Mesendoderm (in vitro differentiated cells): ENCODE measurements at regions not wholly inside any gene's neighbourhood (a gene's known extent, or its start where the extent isn't known, plus 50 kb on each side); places are given as distances from the start of the nearest gene placed in this dataset.

Source experiments
- DNase-seq: peaks from one replicate; pipeline ENCODE4 v3.0.0; 2013
- H2AK5ac ChIP-seq: 2 replicates; pipeline ENCODE4 v1.6.1; 2013; ENCODE audit warnings: low read length, inconsistent platforms
- H2BK120ac ChIP-seq: 2 replicates; pipeline ENCODE4 v1.6.1; 2013; ENCODE audit warnings: low read depth, mild to moderate bottlenecking, low read length, moderate library complexity, mixed read lengths
- H2BK15ac ChIP-seq: replicated peaks from 2 replicates; pipeline ENCODE4 v1.6.1; 2013; ENCODE audit warnings: low read depth, mild to moderate bottlenecking, moderate library complexity
- H2BK5ac ChIP-seq: 2 replicates; pipeline ENCODE4 v1.6.1; 2013; ENCODE audit warnings: low read length, inconsistent platforms
- H3K18ac ChIP-seq: 2 replicates; pipeline ENCODE4 v1.6.1; 2013; ENCODE audit warnings: mild to moderate bottlenecking, low read length, mixed read lengths
- H3K23ac ChIP-seq: one replicate; pipeline ENCODE4 v1.6.1; 2013; ENCODE audit warnings: low read length
- H3K27ac ChIP-seq: 2 replicates; pipeline ENCODE4 v1.5.1; 2013; ENCODE audit warnings: low read depth, mild to moderate bottlenecking, inconsistent platforms, low read length, moderate library complexity
- H3K27me3 ChIP-seq: 2 replicates; pipeline ENCODE4 v1.6.1; 2013; ENCODE audit warnings: low read length, control low read depth, mild to moderate bottlenecking, inconsistent platforms; ENCODE audit not compliant: insufficient read depth, poor library complexity
- H3K36me3 ChIP-seq: 2 replicates; pipeline ENCODE4 v1.6.1; 2013; ENCODE audit warnings: low read length, inconsistent platforms; ENCODE audit not compliant: control insufficient read depth, insufficient read depth
- H3K4ac ChIP-seq: one replicate; pipeline ENCODE4 v1.6.1; 2013; ENCODE audit warnings: low read depth, mild to moderate bottlenecking, low read length, moderate library complexity
- H3K4me1 ChIP-seq: 2 replicates; pipeline ENCODE4 v1.6.1; 2013; ENCODE audit warnings: low read depth, low read length, inconsistent platforms; ENCODE audit not compliant: control insufficient read depth
- H3K4me2 ChIP-seq: 2 replicates; pipeline ENCODE4 v1.6.1; 2013; ENCODE audit warnings: low read length
- H3K4me3 ChIP-seq: 2 replicates; pipeline ENCODE4 v1.5.1; 2013; ENCODE audit warnings: mild to moderate bottlenecking, low read length
- H3K56ac ChIP-seq: one replicate; pipeline ENCODE4 v1.6.1; 2013; ENCODE audit warnings: low read length
- H3K79me1 ChIP-seq: 2 replicates; pipeline ENCODE4 v1.6.1; 2013; ENCODE audit warnings: low read length, inconsistent platforms
- H3K79me2 ChIP-seq: 2 replicates; pipeline ENCODE4 v1.6.1; 2013; ENCODE audit warnings: mild to moderate bottlenecking, low read length; ENCODE audit not compliant: control insufficient read depth, insufficient read depth
- H3K9ac ChIP-seq: 2 replicates; pipeline ENCODE4 v1.6.1; 2013; ENCODE audit warnings: low read length, inconsistent platforms
- H4K5ac ChIP-seq: one replicate; pipeline ENCODE4 v1.6.1; 2013; ENCODE audit warnings: low read length
- H4K8ac ChIP-seq: one replicate; pipeline ENCODE4 v1.6.1; 2013; ENCODE audit warnings: low read depth, mild to moderate bottlenecking, control low read depth, low read length, moderate library complexity
- WGBS: extraction: QIAGEN DNeasy Blood & Tissue Kit; methylation state at CpG from one replicate; pipeline ENCODE4 v1.1.7; 2013; ENCODE audit warnings: low lambda C conversion rate, missing lambda C conversion rate; ENCODE audit not compliant: insufficient coverage; ENCODE audit errors: extremely low coverage; 5-methylcytosine and 5-hydroxymethylcytosine counted together

- Histone ChIP-seq H3K36me3 (no peaks in the 10 kb centered on the region), H3K56ac (no peak overlapping the region)
- DNase-seq, result no peak
Observed at GRCh38 chr22:48001101-48001500, 1238.7 kb downstream of the TBC1D22A start.

GRCh38 chr22:47997612-47998011 is 1235.2 kb downstream of the TBC1D22A start:
- H3K4me2 ChIP-seq, result no peak overlapping the region

More at GRCh38 chr22:48001101-48001500, 1238.7 kb downstream of the TBC1D22A start:
- Histone ChIP-seq H3K27ac (no peak overlapping the region), H3K27me3 (no peaks in the 10 kb centered on the region), H3K79me1 (no peaks in the 10 kb centered on the region), H3K79me2 (no peaks in the 10 kb centered on the region), H3K4me2 (no peak overlapping the region), H3K4me3 (no peak overlapping the region), H3K4me1 (no peaks in the 10 kb centered on the region), H4K5ac (no peak overlapping the region), H4K8ac (no peak overlapping the region), H2BK120ac (no peak overlapping the region), H3K9ac (no peak overlapping the region), H2BK15ac (no peak overlapping the region), H2BK5ac (no peak overlapping the region), H3K4ac (no peak overlapping the region), H3K18ac (no peak overlapping the region), H2AK5ac (no peak overlapping the region), H3K23ac (no peak overlapping the region)
- WGBS, result no CpG with 5 or more reads among the region's 11 CpGs

DNA sequence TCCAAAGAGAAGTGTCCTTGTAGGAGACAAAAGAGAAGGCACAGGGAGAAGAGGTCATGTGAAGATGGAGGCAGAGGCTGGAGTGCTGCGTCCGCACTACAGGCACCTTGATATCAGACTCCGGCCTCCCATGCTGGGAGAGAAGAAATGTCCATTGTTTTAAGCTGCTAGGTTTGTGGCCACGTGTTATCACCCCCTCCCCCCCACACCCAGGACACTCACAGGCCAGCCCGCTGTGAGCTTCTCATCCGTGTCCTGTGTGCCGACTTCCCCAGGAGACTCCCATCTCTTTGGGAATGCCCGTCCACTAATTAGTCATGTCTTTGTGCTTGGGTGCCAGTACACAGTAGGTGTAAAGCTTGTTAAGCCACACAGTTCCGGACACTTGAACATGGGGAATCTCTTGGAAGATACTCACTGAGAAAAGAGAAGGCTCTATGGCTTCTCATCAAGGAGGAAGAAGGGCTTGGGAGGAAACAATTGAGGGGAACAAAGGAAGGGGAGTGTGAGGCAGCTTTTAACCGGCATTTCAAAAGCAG is 1234.7 kb downstream of the TBC1D22A start:
- Histone ChIP-seq H3K4me1 (no peaks in the 10 kb centered on the region), H3K27ac (no peak overlapping the region), H3K56ac (no peak overlapping the region), H3K36me3 (no peaks in the 10 kb centered on the region), H3K79me2 (no peaks in the 10 kb centered on the region), H4K5ac (no peak overlapping the region), H2BK15ac (no peak overlapping the region), H3K4me3 (no peak overlapping the region), H2BK5ac (no peak overlapping the region), H3K79me1 (no peaks in the 10 kb centered on the region), H3K27me3 (no peaks in the 10 kb centered on the region), H2AK5ac (no peak overlapping the region), H3K18ac (no peak overlapping the region), H3K4me2 (no peak overlapping the region), H2BK120ac (no peak overlapping the region), H3K23ac (no peak overlapping the region), H3K9ac (no peak overlapping the region), H4K8ac (no peak overlapping the region), H3K4ac (no peak overlapping the region)
- peak; percentile 37 for DNase-seq
- no CpG with 5 or more reads among the region's 10 CpGs for WGBS

More at GRCh38 chr22:47997612-47998011, 1235.2 kb downstream of the TBC1D22A start:
- Histone ChIP-seq H3K27ac (no peak overlapping the region), H3K36me3 (no peaks in the 10 kb centered on the region), H3K4me1 (no peaks in the 10 kb centered on the region), H3K9ac (no peak overlapping the region), H2BK5ac (no peak overlapping the region), H3K56ac (no peak overlapping the region), H2BK120ac (no peak overlapping the region), H3K27me3 (no peaks in the 10 kb centered on the region), H3K79me2 (no peaks in the 10 kb centered on the region), H4K5ac (no peak overlapping the region), H3K4ac (no peak overlapping the region), H3K4me3 (no peak overlapping the region), H2BK15ac (no peak overlapping the region), H2AK5ac (no peak overlapping the region), H3K79me1 (no peaks in the 10 kb centered on the region), H3K18ac (no peak overlapping the region), H3K23ac (peak overlapping the region; percentile 16), H4K8ac (no peak overlapping the region)
- DNase-seq, result no peak
- WGBS, result no CpG with 5 or more reads among the region's 8 CpGs

DNA sequence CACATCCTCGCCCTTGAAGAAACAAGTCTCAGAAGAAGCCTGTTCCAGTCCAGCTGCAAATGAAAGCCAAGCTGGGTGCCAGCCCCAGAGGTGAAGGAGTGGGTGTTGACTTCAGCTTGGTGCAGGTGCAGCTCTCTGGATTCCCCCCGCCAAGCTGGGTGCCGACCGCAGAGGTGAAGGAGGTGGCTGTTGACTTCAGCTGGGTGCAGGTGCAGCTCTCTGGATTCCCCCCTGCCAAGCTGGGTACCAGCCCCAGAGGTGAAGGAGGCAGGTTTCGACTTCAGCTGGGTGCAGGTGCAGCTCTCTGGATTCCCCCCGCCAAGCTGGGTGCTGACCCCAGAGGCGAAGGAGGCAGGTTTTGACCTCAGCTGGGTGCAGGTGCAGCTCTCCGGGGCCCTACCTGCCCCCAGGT is 1234.0 kb downstream of the TBC1D22A start:
- Histone ChIP-seq H3K79me2 (no peaks in the 10 kb centered on the region), H3K4me3 (no peak overlapping the region), H2BK120ac (no peak overlapping the region), H3K18ac (no peak overlapping the region), H4K5ac (no peak overlapping the region), H3K79me1 (no peaks in the 10 kb centered on the region), H3K27me3 (no peaks in the 10 kb centered on the region), H3K56ac (no peak overlapping the region), H3K36me3 (no peaks in the 10 kb centered on the region), H3K4ac (no peak overlapping the region), H3K4me1 (no peaks in the 10 kb centered on the region), H2BK15ac (no peak overlapping the region), H3K23ac (no peak overlapping the region), H4K8ac (no peak overlapping the region), H3K4me2 (no peak overlapping the region), H3K9ac (no peak overlapping the region), H2BK5ac (no peak overlapping the region), H3K27ac (no peak overlapping the region), H2AK5ac (no peak overlapping the region)
- DNase-seq, result no peak
- no CpG with 5 or more reads among the region's 8 CpGs for WGBS

DNA sequence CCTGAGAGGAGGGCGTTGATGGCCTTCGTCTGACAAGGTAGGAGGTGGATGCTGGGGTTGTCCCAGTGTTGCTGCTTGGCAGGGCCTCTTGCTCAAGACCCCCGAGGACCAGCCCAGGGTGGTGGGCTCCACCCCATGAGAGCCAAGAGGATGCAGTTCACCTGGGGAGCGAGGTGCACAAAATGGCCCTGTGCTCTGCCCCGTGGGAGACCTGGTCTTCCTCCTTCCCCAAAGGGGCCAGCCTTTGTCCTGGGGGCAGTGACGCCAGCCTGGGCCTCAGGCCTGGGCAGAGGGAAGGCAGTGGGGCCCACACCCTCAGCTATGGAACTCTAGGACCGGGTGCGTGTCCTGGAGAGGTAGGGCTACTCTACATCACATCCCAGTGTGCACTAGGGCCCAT is 1233.3 kb downstream of the TBC1D22A start:
- no peak overlapping the region for H3K4ac ChIP-seq
- H2BK5ac ChIP-seq, result no peak overlapping the region
- H4K8ac ChIP-seq, result no peak overlapping the region
- H2AK5ac ChIP-seq, result no peak overlapping the region
- no peaks in the 10 kb centered on the region for H3K79me1 ChIP-seq
- H2BK15ac ChIP-seq, result no peak overlapping the region
- no CpG with 5 or more reads among the region's 8 CpGs for WGBS
- no peak overlapping the region for H3K9ac ChIP-seq
- no peaks in the 10 kb centered on the region for H3K27me3 ChIP-seq
- H3K27ac ChIP-seq, result no peak overlapping the region
- H2BK120ac ChIP-seq, result no peak overlapping the region
- no peak overlapping the region for H3K4me2 ChIP-seq
- no peak overlapping the region for H3K23ac ChIP-seq
- H3K4me3 ChIP-seq, result no peak overlapping the region
- no peaks in the 10 kb centered on the region for H3K79me2 ChIP-seq
- no peak for DNase-seq
- H4K5ac ChIP-seq, result no peak overlapping the region
- H3K36me3 ChIP-seq, result no peaks in the 10 kb centered on the region
- no peak overlapping the region for H3K18ac ChIP-seq
- H3K4me1 ChIP-seq, result no peaks in the 10 kb centered on the region
- H3K56ac ChIP-seq, result no peak overlapping the region

DNA sequence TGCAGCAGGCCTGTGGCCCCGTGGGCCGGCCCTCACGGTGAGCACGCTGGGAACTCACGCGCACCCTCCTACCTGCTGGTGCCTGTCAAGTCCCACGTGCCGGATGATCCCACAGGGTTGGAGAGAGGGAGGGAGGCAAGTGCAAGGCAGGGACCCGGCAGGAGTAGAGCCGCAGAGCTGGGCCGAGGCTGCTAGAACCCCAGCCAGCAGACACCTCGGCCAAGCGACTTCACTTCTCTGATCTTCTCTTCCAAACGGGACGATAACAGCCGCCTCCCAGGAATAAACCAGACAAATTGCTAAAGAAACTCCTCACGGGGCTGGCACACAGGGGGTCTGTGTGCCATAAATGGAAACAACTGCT is 1232.8 kb downstream of the TBC1D22A start:
- Histone ChIP-seq H3K4me1 (no peaks in the 10 kb centered on the region), H3K56ac (no peak overlapping the region), H2BK5ac (no peak overlapping the region), H4K5ac (no peak overlapping the region), H3K4me3 (no peak overlapping the region), H3K9ac (no peak overlapping the region), H3K79me1 (no peaks in the 10 kb centered on the region), H2AK5ac (no peak overlapping the region), H2BK120ac (no peak overlapping the region), H3K18ac (no peak overlapping the region), H3K27ac (no peak overlapping the region), H2BK15ac (no peak overlapping the region), H4K8ac (no peak overlapping the region), H3K79me2 (no peaks in the 10 kb centered on the region), H3K27me3 (no peaks in the 10 kb centered on the region), H3K23ac (no peak overlapping the region), H3K36me3 (no peaks in the 10 kb centered on the region), H3K4me2 (no peak overlapping the region), H3K4ac (no peak overlapping the region)
- DNase-seq, result no peak
- WGBS, result no CpG with 5 or more reads among the region's 17 CpGs
